ENCODE measurements at regions not wholly inside any gene's neighbourhood (a gene's known extent, or its start where the extent isn't known, plus 50 kb on each side); places are given as distances from the start of the nearest gene placed in this dataset.

GRCh38 chr13:74388626-74389025 lies 254.4 kb upstream of the KLF12 start:
- DNase-seq (ENCODE audit: low read depth) = no peak

- DNase-seq (ENCODE audit: low read depth) = no peak
Measured at GRCh38 chr13:74372511-74372910, 238.3 kb upstream of the KLF12 start.

- no peak for DNase-seq (ENCODE audit: low read depth)
Measured at GRCh38 chr13:74367193-74367592, 233.0 kb upstream of the KLF12 start.

GRCh38 chr13:74361274-74361673 lies 227.1 kb upstream of the KLF12 start:
- DNase-seq (ENCODE audit: low read depth) = no peak

- no peak for DNase-seq (ENCODE audit: low read depth)
Measured at GRCh38 chr13:74346960-74347359, 212.8 kb upstream of the KLF12 start.

- DNase-seq (ENCODE audit: low read depth) = no peak
Measured at GRCh38 chr13:74338341-74338740, 204.1 kb upstream of the KLF12 start.

GRCh38 chr13:74336546-74336945 lies 202.3 kb upstream of the KLF12 start:
- DNase-seq (ENCODE audit: low read depth) = no peak

- DNase-seq (ENCODE audit: low read depth) = no peak
Measured at GRCh38 chr13:74335370-74335769, 201.2 kb upstream of the KLF12 start.

GRCh38 chr13:74329962-74330361 lies 195.8 kb upstream of the KLF12 start:
- DNase-seq (ENCODE audit: low read depth) = no peak

GRCh38 chr13:74325106-74325505 lies 190.9 kb upstream of the KLF12 start:
- DNase-seq (ENCODE audit: low read depth) = no peak

- no peak for DNase-seq (ENCODE audit: low read depth)
Measured at GRCh38 chr13:74324338-74324737, 190.1 kb upstream of the KLF12 start.

GRCh38 chr13:74322562-74322961 lies 188.4 kb upstream of the KLF12 start:
- no peak for DNase-seq (ENCODE audit: low read depth)

GRCh38 chr13:74320282-74320681 lies 186.1 kb upstream of the KLF12 start:
- no peak for DNase-seq (ENCODE audit: low read depth)

- DNase-seq (ENCODE audit: low read depth) = no peak
Measured at GRCh38 chr13:74316547-74316946, 182.3 kb upstream of the KLF12 start.

GRCh38 chr13:74306496-74306895 lies 172.3 kb upstream of the KLF12 start:
- no peak for DNase-seq (ENCODE audit: low read depth)

- DNase-seq (ENCODE audit: low read depth) = no peak
Measured at GRCh38 chr13:74305876-74306275, 171.7 kb upstream of the KLF12 start.

GRCh38 chr13:74301258-74301935 lies 167.2 kb upstream of the KLF12 start:
- no peak for DNase-seq (ENCODE audit: low read depth)

- no peak for DNase-seq (ENCODE audit: low read depth)
Measured at GRCh38 chr13:74300162-74300561, 166.0 kb upstream of the KLF12 start.

GRCh38 chr13:74299721-74300120 lies 165.5 kb upstream of the KLF12 start:
- no peak for DNase-seq (ENCODE audit: low read depth)

- DNase-seq (ENCODE audit: low read depth) = no peak
Measured at GRCh38 chr13:74298923-74299322, 164.7 kb upstream of the KLF12 start.

- no peak for DNase-seq (ENCODE audit: low read depth)
Measured at GRCh38 chr13:74289861-74290773, 155.9 kb upstream of the KLF12 start.

- no peak for DNase-seq (ENCODE audit: low read depth)
Measured at GRCh38 chr13:74289107-74289506, 154.9 kb upstream of the KLF12 start.

GRCh38 chr13:74288361-74288911 lies 154.2 kb upstream of the KLF12 start:
- no peak for DNase-seq (ENCODE audit: low read depth)

Data from stimulated activated CD8-positive, alpha-beta memory T cell treated with anti-CD3 and anti-CD28 coated beads, Interleukin-15, amount 100 ng/mL, for 24 hours (primary cell).